B cell (primary cell): ENCODE measurements at regions not wholly inside any gene's neighbourhood (a gene's known extent, or its start where the extent isn't known, plus 50 kb on each side); places are given as distances from the start of the nearest gene placed in this dataset.

Experiments
- CTCF ChIP-seq: fragments of 200-600 bp; IDR thresholded peaks from one replicate; pipeline ENCODE4 v1.8.0; 2022; ENCODE audit warnings: antibody characterized with exemption, mild to moderate bottlenecking
- EZH2 ChIP-seq: IDR thresholded peaks from 2 replicates; pipeline ENCODE4 v1.6.1; 2012; ENCODE audit warnings: borderline replicate concordance, low read depth, mild to moderate bottlenecking, moderate library complexity, low read length; ENCODE audit not compliant: insufficient read depth, poor library complexity, severe bottlenecking

- TF ChIP-seq CTCF: no peak
- no peak for TF ChIP-seq EZH2
Observed at GRCh38 chr15:47949815-47950214, 171.0 kb upstream of the SLC24A5 start.
